Right lobe of liver (tissue), 6 donors: ENCODE measurements at regions not wholly inside any gene's neighbourhood (a gene's known extent, or its start where the extent isn't known, plus 50 kb on each side); places are given as distances from the start of the nearest gene placed in this dataset.

Experiments used
- ATAC-seq, 4 donors: fragments of 200-7000 bp; cut with Tn5 transposase; one replicate each; pipeline ENCODE4 v1.9.1; 2020; ENCODE audit warnings: mild to moderate bottlenecking in 4 of 4, moderate library complexity in 4 of 4
- DNase-seq, 3 donors: peaks; one replicate each; pipeline ENCODE4 v3.0.0-alpha.2; 2020
- H3K27ac ChIP-seq, 3 donors: fragments of 200-600 bp; one replicate each; pipeline ENCODE4 v1.8.0; 2022
- H3K27me3 ChIP-seq, 2 donors: fragments of 200-600 bp; one replicate each; pipeline ENCODE4 v1.8.0; 2022
- H3K36me3 ChIP-seq, 4 donors: fragments of 200-600 bp; sonication (generic) in 1 of 4; one replicate each; pipeline versions ENCODE4 v1.5.1 to v1.8.0; 2017 to 2022; ENCODE audit warnings: control low read depth in 1 of 4
- H3K4me1 ChIP-seq, 4 donors: fragments of 200-600 bp; sonication (generic) in 1 of 4; one replicate each; pipeline versions ENCODE4 v1.5.1 to v1.8.0; 2017 to 2022; ENCODE audit warnings: control low read depth in 1 of 4
- H3K4me3 ChIP-seq, 3 donors: fragments of 200-600 bp; one replicate each; pipeline ENCODE4 v1.8.0; 2022
- H3K9me3 ChIP-seq, 4 donors: fragments of 200-600 bp; sonication (generic) in 1 of 4; one replicate each; pipeline versions ENCODE4 v1.5.1 to v1.8.0; 2017 to 2022; ENCODE audit warnings: control low read depth in 1 of 4
- POLR2A ChIP-seq: fragments of 450-650 bp; IDR thresholded peaks from one replicate; pipeline ENCODE4 v1.6.1; 2017; ENCODE audit warnings: antibody characterized with exemption, mild to moderate bottlenecking
- WGBS: methylation state at CpG from one replicate; pipeline ENCODE4 v1.1.6; 2018; ENCODE audit warnings: low coverage, low lambda C conversion rate; ENCODE audit not compliant: insufficient coverage; ENCODE audit errors: missing lambda C conversion rate; 5-methylcytosine and 5-hydroxymethylcytosine counted together
- intact Hi-C, 2 donors: fragments of 100-400 bp; cut with DNase I; formaldehyde crosslinking; loops; one replicate each; pipeline versions ENCODE4 v1.11.2 to v1.14.1; 2022
- TF ChIP-seq, protein P1 (sequence below), 4 donors: fragments of 200-600 bp in 3 of 4; fragments of 450-650 bp in 1 of 4; IDR thresholded peaks; one replicate each; pipeline versions ENCODE4 v1.5.1 to v1.8.0; 2016 to 2022; ENCODE audit warnings: antibody characterized with exemption in 4 of 4, mild to moderate bottlenecking in 2 of 4
- donor health status: DM: no; HTN: yes; CAD: no.
- donor health status: DM: no; HTN: no; CAD: no.
- donor health status: DM: no; HTN: no; CAD: no.
- donor health status: DM: no; HTN: yes; CAD: no.
- donor health status: DM: no; HTN: yes; CAD: no.

DNA sequence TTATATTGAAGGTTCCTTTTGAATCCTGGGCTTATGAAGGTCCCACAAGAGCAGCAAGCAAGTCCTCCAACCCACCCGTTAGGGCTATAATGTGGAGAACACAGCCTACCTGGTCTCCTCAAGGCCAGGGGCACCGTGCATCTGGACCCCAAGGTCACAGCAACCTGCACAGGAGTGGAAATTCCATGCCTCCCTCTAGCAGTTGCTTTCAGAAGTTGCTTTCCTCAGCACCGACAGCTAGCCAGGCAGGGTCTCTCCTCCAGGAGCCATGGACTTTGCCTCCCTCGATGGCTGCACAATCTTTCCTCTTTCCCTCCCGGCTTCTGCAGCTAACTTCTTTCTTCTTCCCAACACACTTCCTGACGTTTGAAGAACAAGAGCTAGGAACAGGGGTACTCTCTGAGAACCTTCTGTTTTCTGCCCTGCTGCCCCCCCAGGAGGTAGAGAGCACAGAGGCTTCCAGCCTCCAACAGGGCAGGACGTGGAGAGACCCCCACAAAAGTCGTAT lies 149.8 kb downstream of the PTPN20 start:
- DNase-seq (no peak), ATAC-seq (no peak)
- no peaks in the 10 kb centered on the region for H3K36me3 ChIP-seq
- 20% methylated on average over 7 of the region's 8 CpGs for WGBS
- H3K4me1 ChIP-seq, result no peaks in the 10 kb centered on the region
- H3K27me3 ChIP-seq, result no peaks in the 10 kb centered on the region
- no peaks in the 10 kb centered on the region for H3K9me3 ChIP-seq
- TF ChIP-seq, protein P1, sequence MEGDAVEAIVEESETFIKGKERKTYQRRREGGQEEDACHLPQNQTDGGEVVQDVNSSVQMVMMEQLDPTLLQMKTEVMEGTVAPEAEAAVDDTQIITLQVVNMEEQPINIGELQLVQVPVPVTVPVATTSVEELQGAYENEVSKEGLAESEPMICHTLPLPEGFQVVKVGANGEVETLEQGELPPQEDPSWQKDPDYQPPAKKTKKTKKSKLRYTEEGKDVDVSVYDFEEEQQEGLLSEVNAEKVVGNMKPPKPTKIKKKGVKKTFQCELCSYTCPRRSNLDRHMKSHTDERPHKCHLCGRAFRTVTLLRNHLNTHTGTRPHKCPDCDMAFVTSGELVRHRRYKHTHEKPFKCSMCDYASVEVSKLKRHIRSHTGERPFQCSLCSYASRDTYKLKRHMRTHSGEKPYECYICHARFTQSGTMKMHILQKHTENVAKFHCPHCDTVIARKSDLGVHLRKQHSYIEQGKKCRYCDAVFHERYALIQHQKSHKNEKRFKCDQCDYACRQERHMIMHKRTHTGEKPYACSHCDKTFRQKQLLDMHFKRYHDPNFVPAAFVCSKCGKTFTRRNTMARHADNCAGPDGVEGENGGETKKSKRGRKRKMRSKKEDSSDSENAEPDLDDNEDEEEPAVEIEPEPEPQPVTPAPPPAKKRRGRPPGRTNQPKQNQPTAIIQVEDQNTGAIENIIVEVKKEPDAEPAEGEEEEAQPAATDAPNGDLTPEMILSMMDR (IDR thresholded peaks at IDR 0.05), result no peak
- TF ChIP-seq POLR2A, result no peak
- H3K27ac ChIP-seq, result no peak overlapping the region
- intact Hi-C loops, result no loop called here
- no peak overlapping the region for H3K4me3 ChIP-seq

DNA sequence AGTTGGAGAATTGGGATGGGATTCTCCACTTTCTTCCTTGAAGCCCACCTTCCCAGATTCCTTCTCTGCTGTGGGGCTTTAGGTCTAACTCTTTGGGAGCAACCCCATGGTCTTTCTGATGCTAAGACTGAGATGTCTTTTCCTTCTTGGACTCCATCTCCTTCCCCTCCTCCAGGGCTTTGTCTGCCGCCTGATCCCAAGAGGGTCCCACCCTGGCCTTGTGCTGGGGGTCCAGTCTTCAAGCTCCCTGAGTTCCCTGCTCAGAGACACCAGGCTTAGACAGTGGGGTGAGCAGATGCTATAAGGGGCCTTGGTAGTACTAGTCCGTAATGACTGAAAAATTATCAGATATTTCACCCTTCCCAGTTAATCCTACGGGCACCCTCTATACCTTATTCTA lies 150.5 kb downstream of the PTPN20 start:
- H3K27ac ChIP-seq, result no peak overlapping the region
- no peak overlapping the region for H3K4me3 ChIP-seq
- H3K36me3 ChIP-seq, result no peaks in the 10 kb centered on the region
- no peaks in the 10 kb centered on the region for H3K9me3 ChIP-seq
- ATAC-seq (no peak), DNase-seq (no peak)
- intact Hi-C loops, result no loop called here
- WGBS, result 74% methylated on average over 3 of the region's 3 CpGs
- no peaks in the 10 kb centered on the region for H3K27me3 ChIP-seq
- TF ChIP-seq POLR2A, result no peak
- TF ChIP-seq, protein P1 (IDR thresholded peaks at IDR 0.05), result no peak
- H3K4me1 ChIP-seq, result no peaks in the 10 kb centered on the region

DNA sequence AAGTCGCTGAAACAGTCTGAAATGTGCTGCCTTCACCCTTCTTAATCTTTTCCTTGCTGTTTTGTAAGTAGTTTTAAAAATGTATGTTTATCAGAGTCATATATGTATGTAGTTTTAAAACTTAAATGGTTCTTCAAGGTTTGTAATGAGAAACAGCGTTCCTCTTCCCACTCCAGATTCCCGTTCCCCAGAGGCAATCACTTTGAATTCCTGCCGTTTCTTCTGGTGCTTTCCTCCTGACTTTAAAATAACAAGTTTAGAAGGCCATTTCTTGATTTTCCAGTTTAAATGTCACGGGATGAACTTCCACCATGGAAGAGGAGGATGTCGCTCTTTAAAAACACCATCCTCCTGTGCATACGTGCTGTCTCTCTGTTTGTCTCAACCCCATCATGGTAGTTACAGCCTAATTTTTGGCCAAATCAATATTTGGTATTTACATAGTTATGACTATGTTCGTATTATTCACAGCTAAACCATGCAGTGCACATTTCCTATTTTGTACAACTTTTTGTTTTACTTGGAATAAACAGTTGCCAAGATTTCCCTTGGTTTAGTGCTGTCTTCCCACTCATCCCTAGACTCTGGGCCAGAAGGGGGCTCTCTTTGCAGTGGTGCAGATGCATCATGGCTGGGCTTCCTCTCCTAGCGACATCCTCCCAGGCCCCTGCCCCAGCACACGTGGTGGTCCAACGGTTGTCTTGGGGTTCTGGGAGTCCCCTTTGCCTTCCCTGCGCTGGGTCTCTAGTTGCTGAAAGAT lies 151.4 kb downstream of the PTPN20 start:
- Histone ChIP-seq H3K9me3 (no peaks in the 10 kb centered on the region), H3K27ac (no peak overlapping the region), H3K4me3 (no peak overlapping the region), H3K27me3 (no peaks in the 10 kb centered on the region), H3K36me3 (no peaks in the 10 kb centered on the region), H3K4me1 (no peaks in the 10 kb centered on the region)
- 44% methylated on average over 12 of the region's 12 CpGs for WGBS
- TF ChIP-seq, protein P1 (IDR thresholded peaks at IDR 0.05), result no peak
- TF ChIP-seq POLR2A, result no peak
- DNase-seq (no peak), ATAC-seq (no peak)
- intact Hi-C loops, result no loop called here

DNA sequence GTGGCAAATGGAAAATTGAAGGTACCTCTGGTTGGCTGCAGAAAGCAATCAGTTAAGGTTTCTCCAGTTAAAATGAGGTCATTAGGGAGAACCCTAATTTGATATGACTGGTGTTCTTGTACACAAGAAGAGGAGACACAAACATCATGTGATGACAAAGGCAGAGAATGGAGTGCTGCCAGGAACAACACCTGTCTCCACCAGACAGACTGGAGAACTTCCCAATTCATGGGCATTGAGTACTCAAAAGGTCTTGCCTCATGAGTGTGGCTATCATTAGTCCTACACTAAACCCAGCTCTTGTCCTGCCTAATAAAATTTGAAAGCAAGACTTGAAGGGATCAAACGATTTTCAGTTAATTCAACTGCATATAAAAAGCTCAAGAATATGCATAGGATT lies 152.6 kb downstream of the PTPN20 start:
- no peak for ATAC-seq
- no peak overlapping the region for H3K4me3 ChIP-seq
- H3K36me3 ChIP-seq, result no peaks in the 10 kb centered on the region
- no peaks in the 10 kb centered on the region for H3K27me3 ChIP-seq
- TF ChIP-seq, protein P1 (IDR thresholded peaks at IDR 0.05), result no peak
- no peak for TF ChIP-seq POLR2A
- H3K9me3 ChIP-seq, result no peaks in the 10 kb centered on the region
- intact Hi-C loops, result no loop called here
- WGBS, result 31% methylated on average over 1 of the region's 1 CpG
- H3K27ac ChIP-seq, result no peak overlapping the region
- DNase-seq, result no peak
- H3K4me1 ChIP-seq, result no peaks in the 10 kb centered on the region
